Transverse colon (tissue), 3 donors: ENCODE measurements at regions not wholly inside any gene's neighbourhood (a gene's known extent, or its start where the extent isn't known, plus 50 kb on each side); places are given as distances from the start of the nearest gene placed in this dataset.

ENCODE experiments used
- CTCF ChIP-seq, 5 experiments: fragments of 200-600 bp in 3 of 5; fragments of 450-650 bp in 2 of 5; sonication (generic) in 3 of 5; IDR thresholded peaks; 1 replicate in 2 of 5; 2 replicates in 3 of 5; pipeline ENCODE4 v1.5.1; 2016 to 2017; ENCODE audit warnings: antibody characterized with exemption in 5 of 5, inconsistent platforms in 3 of 5, mild to moderate bottlenecking in 2 of 5, moderate library complexity in 1 of 5
- EP300 ChIP-seq: sonication (generic); formaldehyde crosslinking; IDR thresholded peaks from one replicate; pipeline ENCODE4 v1.6.1; 2017; ENCODE audit warnings: antibody characterized with exemption, low read depth

GRCh38 chr6:169014211-169015197, 239.1 kb downstream of the THBS2 start:
- TF ChIP-seq CTCF (IDR thresholded peaks at IDR 0.05) (no peak), EP300 (no peak)
